IMR-90 (cell line): ENCODE measurements at regions not wholly inside any gene's neighbourhood (a gene's known extent, or its start where the extent isn't known, plus 50 kb on each side); places are given as distances from the start of the nearest gene placed in this dataset.

Experiments
- ATAC-seq: fragments of 200-7000 bp; cut with Tn5 transposase; 2 replicates; pipeline ENCODE4 v1.9.1; 2020; ENCODE audit warnings: low read depth, mild to moderate bottlenecking, moderate library complexity
- BruUV-seq: library from RNA; stranded (reverse); fragments of 400-500 nt; replicated peaks from 2 replicates; lab custom pipeline; 2021; lab: Mats Ljungman, UMichigan
- CTCF ChIA-PET: fragments of 300-600 bp; formaldehyde crosslinking; extraction: SDS; loops from one replicate; lab custom pipeline; 2021; ENCODE audit warnings: antibody characterized with exemption; lab: Yijun Ruan, JAX
- POLR2A ChIA-PET: fragments of 300-600 bp; sonication (Branson Sonifier 250); formaldehyde crosslinking; loops from one replicate; lab custom pipeline; 2022; ENCODE audit warnings: antibody characterized with exemption; ENCODE audit not compliant: unreplicated experiment; lab: Charles Lee
- DNase-seq: peaks from one replicate; pipeline ENCODE4 v3.0.0; 2013
- H2AFZ ChIP-seq: replicated peaks from 2 replicates; pipeline ENCODE3; 2013; ENCODE audit warnings: low read length, mild to moderate bottlenecking; ENCODE audit not compliant: poor library complexity
- H2AK5ac ChIP-seq: 2 replicates; pipeline ENCODE4 v1.6.1; 2013; ENCODE audit warnings: low read depth, low read length, inconsistent platforms
- H2AK9ac ChIP-seq: replicated peaks from 2 replicates; pipeline ENCODE3; 2013; ENCODE audit warnings: mild to moderate bottlenecking, low read depth, low read length, moderate library complexity; ENCODE audit not compliant: poor library complexity
- H2BK120ac ChIP-seq: 2 replicates; pipeline ENCODE4 v1.6.1; 2013; ENCODE audit warnings: low read depth, low read length, inconsistent platforms
- H2BK15ac ChIP-seq: 3 replicates; pipeline ENCODE4 v1.6.1; 2013; ENCODE audit warnings: low read depth, low read length, inconsistent platforms
- H2BK20ac ChIP-seq: 2 replicates; pipeline ENCODE4 v1.6.1; 2013; ENCODE audit warnings: low read depth, mild to moderate bottlenecking, inconsistent platforms, low read length, moderate library complexity
- H2BK5ac ChIP-seq: 2 replicates; pipeline ENCODE4 v1.6.1; 2013; ENCODE audit warnings: mild to moderate bottlenecking, low read depth, low read length, inconsistent platforms; ENCODE audit not compliant: poor library complexity, severe bottlenecking
- H3K14ac ChIP-seq: replicated peaks from 2 replicates; pipeline ENCODE4 v1.6.1; 2013; ENCODE audit warnings: low read depth, low read length, inconsistent platforms
- H3K18ac ChIP-seq: 2 replicates; pipeline ENCODE4 v1.6.1; 2013; ENCODE audit warnings: low read depth, low read length, control low read depth
- H3K23ac ChIP-seq: 2 replicates; pipeline ENCODE4 v1.6.1; 2013; ENCODE audit warnings: low read depth, low read length, inconsistent platforms
- H3K27ac ChIP-seq: 2 replicates; pipeline ENCODE4 v1.5.1; 2013; ENCODE audit warnings: mild to moderate bottlenecking, control low read depth, low read length; ENCODE audit not compliant: insufficient read depth
- H3K27me3 ChIP-seq: 2 replicates; pipeline ENCODE4 v1.6.1; 2013; ENCODE audit warnings: low read length; ENCODE audit not compliant: control insufficient read depth, insufficient read depth
- H3K36me3 ChIP-seq: 2 replicates; pipeline ENCODE4 v1.6.1; 2013; ENCODE audit warnings: low read length, mixed read lengths; ENCODE audit not compliant: control insufficient read depth, insufficient read depth
- H3K4ac ChIP-seq: 2 replicates; pipeline ENCODE4 v1.6.1; 2013; ENCODE audit warnings: low read depth, low read length, inconsistent platforms
- H3K4me1 ChIP-seq: 2 replicates; pipeline ENCODE4 v1.6.1; 2013; ENCODE audit warnings: low read length, mixed read lengths; ENCODE audit not compliant: control insufficient read depth, insufficient read depth
- H3K4me2 ChIP-seq: 2 replicates; pipeline ENCODE4 v1.6.1; 2013; ENCODE audit warnings: low read depth, mild to moderate bottlenecking, control low read depth, low read length, moderate library complexity
- H3K4me3 ChIP-seq: 2 replicates; pipeline ENCODE4 v1.5.1; 2013; ENCODE audit warnings: low read depth, mild to moderate bottlenecking, control low read depth, low read length, moderate library complexity; ENCODE audit not compliant: insufficient read depth
- H3K56ac ChIP-seq: 2 replicates; pipeline ENCODE4 v1.6.1; 2013; ENCODE audit warnings: low read length, inconsistent platforms; ENCODE audit not compliant: insufficient read depth; ENCODE audit errors: extremely low read depth
- H3K79me1 ChIP-seq, 2 experiments: 2 replicates each; pipeline ENCODE4 v1.6.1; 2013; ENCODE audit warnings: low read length in 2 of 2, inconsistent platforms in 1 of 2, low read depth in 1 of 2
- H3K9ac ChIP-seq: 2 replicates; pipeline ENCODE4 v1.6.1; 2013; ENCODE audit warnings: low read depth, low read length, control low read depth
- H3K9me1 ChIP-seq: 2 replicates; pipeline ENCODE4 v1.6.1; 2013; ENCODE audit warnings: low read length, inconsistent platforms; ENCODE audit not compliant: insufficient read depth
- H3K9me3 ChIP-seq: 2 replicates; pipeline ENCODE4 v1.6.1; 2013; ENCODE audit warnings: low read length; ENCODE audit not compliant: control insufficient read depth, insufficient read depth
- H4K20me1 ChIP-seq: 2 replicates; pipeline ENCODE4 v1.6.1; 2013; ENCODE audit warnings: low read length, inconsistent platforms; ENCODE audit not compliant: insufficient read depth
- H4K5ac ChIP-seq: 2 replicates; pipeline ENCODE4 v1.6.1; 2013; ENCODE audit warnings: mild to moderate bottlenecking, low read depth, low read length, control low read depth
- H4K8ac ChIP-seq, 2 experiments: 2 replicates each; pipeline ENCODE4 v1.6.1; 2013; ENCODE audit warnings: low read depth in 2 of 2, low read length in 2 of 2, control low read depth in 1 of 2, inconsistent platforms in 1 of 2
- H4K91ac ChIP-seq: 2 replicates; pipeline ENCODE4 v1.6.1; 2013; ENCODE audit warnings: low read depth, low read length, inconsistent platforms; ENCODE audit not compliant: insufficient read depth
- BHLHE40 ChIP-seq: fragments of 150-350 bp; IDR thresholded peaks from 2 replicates; pipeline ENCODE4 v1.6.1; 2016; ENCODE audit warnings: mild to moderate bottlenecking, low read depth, low read length
- CEBPB ChIP-seq: IDR thresholded peaks from 2 replicates; pipeline ENCODE4 v1.6.1; 2012; ENCODE audit warnings: low read depth, low read length, improper control_type of control experiment
- CHD1 ChIP-seq: IDR thresholded peaks from 2 replicates; pipeline ENCODE4 v1.6.1; 2012; ENCODE audit warnings: low read depth, low read length, improper control_type of control experiment
- FOS ChIP-seq: fragments of 150-350 bp; IDR thresholded peaks from 2 replicates; pipeline ENCODE4 v1.6.1; 2016; ENCODE audit warnings: low read depth, low read length
- MAFK ChIP-seq: IDR thresholded peaks from 2 replicates; pipeline ENCODE4 v1.6.1; 2012; ENCODE audit warnings: low read depth, low read length, improper control_type of control experiment
- MAZ ChIP-seq: IDR thresholded peaks from 2 replicates; pipeline ENCODE4 v1.6.1; 2012; ENCODE audit warnings: low read depth, mild to moderate bottlenecking, low read length, improper control_type of control experiment, moderate library complexity, borderline replicate concordance
- MXI1 ChIP-seq: IDR thresholded peaks from 2 replicates; pipeline ENCODE4 v1.6.1; 2012; ENCODE audit warnings: low read depth, mild to moderate bottlenecking, low read length, moderate library complexity, borderline replicate concordance
- NFE2L2 ChIP-seq: fragments of 150-350 bp; IDR thresholded peaks from 2 replicates; pipeline ENCODE4 v1.6.1; 2016; ENCODE audit warnings: low read depth, mild to moderate bottlenecking, low read length
- POLR2A ChIP-seq: IDR thresholded peaks from 2 replicates; pipeline ENCODE4 v1.6.1; 2012; ENCODE audit warnings: mild to moderate bottlenecking, low read depth, low read length
- RAD21 ChIP-seq: IDR thresholded peaks from 2 replicates; pipeline ENCODE4 v1.6.1; 2012; ENCODE audit warnings: low read length, improper control_type of control experiment
- RCOR1 ChIP-seq: IDR thresholded peaks from 2 replicates; pipeline ENCODE4 v1.6.1; 2012; ENCODE audit warnings: mild to moderate bottlenecking, low read length, improper control_type of control experiment; ENCODE audit not compliant: insufficient replicate concordance
- SMC3 ChIP-seq: fragments of 150-350 bp; IDR thresholded peaks from 2 replicates; pipeline ENCODE4 v1.6.1; 2016; ENCODE audit warnings: low read depth, mild to moderate bottlenecking, antibody characterized with exemption, low read length, moderate library complexity
- USF2 ChIP-seq: fragments of 150-350 bp; IDR thresholded peaks from 2 replicates; pipeline ENCODE4 v1.6.1; 2017; ENCODE audit warnings: mild to moderate bottlenecking, antibody characterized with exemption, low read length, low read depth
- WGBS, 2 experiments: methylation state at CpG; one replicate each; pipeline versions ENCODE4 v1.1.5 to v1.1.7; 2013; ENCODE audit warnings: missing lambda C conversion rate in 2 of 2; ENCODE audit not compliant: insufficient read length in 1 of 2; ENCODE audit errors: extremely low coverage in 2 of 2; 5-methylcytosine and 5-hydroxymethylcytosine counted together
- dilution Hi-C: fragments of 300-500 bp; cut with HindIII; formaldehyde crosslinking; loops from one replicate; pipeline ENCODE4 v1.14.3; 2018; ENCODE audit warnings: low sequenced_read_pairs; ENCODE audit not compliant: unreplicated experiment
- in situ Hi-C: fragments of 300-500 bp; cut with MboI; formaldehyde crosslinking; loops from 3 replicates; pipeline ENCODE4 v1.14.3; 2019; ENCODE audit warnings: low sequenced_read_pairs, inconsistent platforms, mixed read lengths
- intact Hi-C: fragments of 100-400 bp; cut with micrococcal nuclease; formaldehyde crosslinking; loops from 2 replicates; pipeline ENCODE4 v1.10.0; 2022

- Histone ChIP-seq H3K9me1 (no peaks in the 10 kb centered on the region), H3K4me2 (no peak overlapping the region), H3K4ac (no peak overlapping the region), H2BK120ac (no peak overlapping the region), H2AK5ac (no peak overlapping the region), H4K91ac (no peak overlapping the region), H2BK5ac (no peak overlapping the region), H3K27ac (no peak overlapping the region), H4K20me1 (no peaks in the 10 kb centered on the region), H3K56ac (no peak overlapping the region), H3K36me3 (no peaks in the 10 kb centered on the region), H3K27me3 (no peaks in the 10 kb centered on the region), H3K23ac (no peak overlapping the region), H3K79me1 (no peaks in the 10 kb centered on the region), H4K5ac (no peak overlapping the region), H3K9me3 (peaks cover 6% of the 10 kb centered on the region; the same call in 1 of the 2 replicates), H4K8ac (no peak overlapping the region), H2AK9ac (no peak overlapping the region), H2BK20ac (no peak overlapping the region), H3K9ac (no peak overlapping the region), H3K14ac (no peak overlapping the region), H2AFZ (no peak overlapping the region), H2BK15ac (no peak overlapping the region), H3K18ac (no peak overlapping the region), H3K4me3 (no peak overlapping the region), H3K4me1 (no peaks in the 10 kb centered on the region)
- TF ChIP-seq BHLHE40 (no peak), MAZ (no peak), SMC3 (no peak), NFE2L2 (no peak), CEBPB (no peak), MAFK (no peak), FOS (no peak), POLR2A (no peak), RCOR1 (no peak), RAD21 (no peak), USF2 (no peak), CHD1 (no peak), MXI1 (no peak)
- ChIA-PET CTCF (no interaction called here), POLR2A (no interaction called here)
- ATAC-seq (no peak), DNase-seq (no peak)
- no CpG with 5 or more reads among the region's 4 CpGs for WGBS, 2 experiments
- intact Hi-C loops (no loop called here), in situ Hi-C loops (no loop called here), dilution Hi-C loops (no loop called here)
- BruUV-seq: no TSS peak
Observed at GRCh38 chrX:121570072-121570841, 522.8 kb downstream of the GLUD2 start.
